ENCODE measurements at regions not wholly inside any gene's neighbourhood (a gene's known extent, or its start where the extent isn't known, plus 50 kb on each side); places are given as distances from the start of the nearest gene placed in this dataset.

DNA sequence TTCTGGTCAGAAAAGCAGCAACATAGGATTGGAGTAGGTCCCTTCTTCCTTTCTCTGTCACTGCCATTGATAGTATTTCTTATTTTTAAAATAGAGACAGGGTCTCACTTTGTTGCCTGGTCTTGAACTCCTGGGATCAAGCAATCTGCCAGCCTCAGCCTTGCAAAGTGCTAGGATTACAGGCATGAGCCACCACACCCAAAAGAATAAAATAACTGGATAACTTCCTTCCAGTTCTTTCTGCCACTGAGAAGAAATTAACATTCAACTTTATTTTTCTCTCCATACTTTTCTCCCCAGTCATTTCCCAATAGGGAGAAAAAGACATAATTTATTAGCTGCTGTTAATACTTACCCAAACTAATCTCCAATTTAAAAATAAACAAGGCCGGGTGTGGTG is 91.9 kb upstream of the MED13 start:
- H3K4me3 ChIP-seq (ENCODE audit: control insufficient read depth in 1 of 7, extremely low read depth in 1 of 7, insufficient read depth in 4 of 7, low read depth in 2 of 7, low read length in 6 of 7), result no peak overlapping the region
- H3K9me3 ChIP-seq (ENCODE audit: control extremely low read depth in 1 of 5, control insufficient read depth in 4 of 5, insufficient read depth in 2 of 5, low read depth in 1 of 5, low read length in 4 of 5), result no peaks in the 10 kb centered on the region
- ChIA-PET CTCF (interaction anchor here (1.0 kb wide), 1 partner anchor 15 kb away, joined by 3 read pairs; no protein-coding TSS in a partner anchor), POLR2A (no interaction called here)
- WGBS (ENCODE audit: insufficient coverage), result no CpG with 5 or more reads among the region's 1 CpG
- DNase-seq, result no peak
- H3K27ac ChIP-seq (ENCODE audit: insufficient read depth in 1 of 2, low read depth in 1 of 2, low read length in 2 of 2, poor library complexity in 1 of 2, severe bottlenecking in 2 of 2), result no peak overlapping the region
- no peaks in the 10 kb centered on the region for H3K27me3 ChIP-seq (replicated peaks in 2 of 5; ENCODE audit: control insufficient read depth in 4 of 5, insufficient read depth in 5 of 5, low read length in 4 of 5)
- H3K4me1 ChIP-seq (ENCODE audit: control extremely low read depth in 1 of 4, control insufficient read depth in 4 of 4, insufficient read depth in 4 of 4, low read length in 3 of 4), result no peaks in the 10 kb centered on the region
- no peaks in the 10 kb centered on the region for H3K36me3 ChIP-seq (ENCODE audit: control insufficient read depth in 4 of 4, insufficient read depth in 4 of 4, low read length in 3 of 4)

DNA sequence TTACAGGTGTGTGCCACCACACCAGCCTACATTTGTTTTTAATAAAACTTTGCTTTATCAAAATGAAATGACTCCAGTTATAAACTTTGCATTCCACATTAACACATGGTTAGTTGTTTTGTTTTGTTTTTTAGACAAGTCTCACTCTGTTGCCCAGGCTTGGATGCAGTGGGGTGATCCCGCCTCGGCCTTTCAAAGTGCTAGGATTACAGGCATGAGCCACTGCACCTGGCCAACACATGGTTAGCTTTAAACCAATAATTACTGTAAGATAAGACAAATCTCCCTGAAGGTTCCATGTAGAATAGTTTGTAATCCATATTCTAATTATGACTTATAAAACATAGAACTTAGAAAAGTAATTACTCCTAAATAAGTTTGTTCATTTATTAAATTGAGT is 89.8 kb upstream of the MED13 start:
- no peaks in the 10 kb centered on the region for H3K27me3 ChIP-seq (replicated peaks in 2 of 5; ENCODE audit: control insufficient read depth in 4 of 5, insufficient read depth in 5 of 5, low read length in 4 of 5)
- WGBS (ENCODE audit: insufficient coverage), result no CpG with 5 or more reads among the region's 2 CpGs
- no peaks in the 10 kb centered on the region for H3K9me3 ChIP-seq (ENCODE audit: control extremely low read depth in 1 of 5, control insufficient read depth in 4 of 5, insufficient read depth in 2 of 5, low read depth in 1 of 5, low read length in 4 of 5)
- no peaks in the 10 kb centered on the region for H3K4me1 ChIP-seq (ENCODE audit: control extremely low read depth in 1 of 4, control insufficient read depth in 4 of 4, insufficient read depth in 4 of 4, low read length in 3 of 4)
- H3K36me3 ChIP-seq (ENCODE audit: control insufficient read depth in 4 of 4, insufficient read depth in 4 of 4, low read length in 3 of 4), result no peaks in the 10 kb centered on the region
- POLR2A ChIA-PET, result no interaction called here
- no peak overlapping the region for H3K27ac ChIP-seq (ENCODE audit: insufficient read depth in 1 of 2, low read depth in 1 of 2, low read length in 2 of 2, poor library complexity in 1 of 2, severe bottlenecking in 2 of 2)
- no peak overlapping the region for H3K4me3 ChIP-seq (ENCODE audit: control insufficient read depth in 1 of 7, extremely low read depth in 1 of 7, insufficient read depth in 4 of 7, low read depth in 2 of 7, low read length in 6 of 7)
- CTCF ChIA-PET, result interaction anchor here (0.5 kb wide), 1 partner anchor 611 kb away, joined by 3 read pairs; no protein-coding TSS in a partner anchor
- no peak for DNase-seq

DNA sequence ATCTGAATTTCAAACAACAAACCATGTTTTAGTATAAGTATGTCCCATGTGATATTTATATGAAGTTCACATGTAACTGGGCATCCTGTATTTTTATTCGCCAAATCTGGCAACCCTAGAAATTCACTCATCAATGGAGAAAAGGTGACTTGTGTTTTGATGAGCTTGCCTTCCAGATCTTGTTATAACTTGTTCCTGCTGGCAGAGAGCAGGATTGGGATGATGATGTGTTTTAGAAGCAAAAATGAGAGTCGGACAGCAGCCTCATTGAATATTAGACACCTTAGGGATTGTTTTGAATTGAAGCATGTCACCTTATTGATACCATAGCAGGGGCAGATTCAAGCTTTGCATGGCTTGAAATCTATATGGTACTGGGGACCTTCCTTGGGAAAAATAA is 85.4 kb upstream of the MED13 start:
- no peak for DNase-seq
- ChIA-PET POLR2A (no interaction called here), CTCF (no interaction called here)
- Histone ChIP-seq H3K27ac (ENCODE audit: insufficient read depth in 1 of 2, low read depth in 1 of 2, low read length in 2 of 2, poor library complexity in 1 of 2, severe bottlenecking in 2 of 2) (no peak overlapping the region), H3K36me3 (ENCODE audit: control insufficient read depth in 4 of 4, insufficient read depth in 4 of 4, low read length in 3 of 4) (no peaks in the 10 kb centered on the region), H3K4me1 (ENCODE audit: control extremely low read depth in 1 of 4, control insufficient read depth in 4 of 4, insufficient read depth in 4 of 4, low read length in 3 of 4) (no peaks in the 10 kb centered on the region), H3K4me3 (ENCODE audit: control insufficient read depth in 1 of 7, extremely low read depth in 1 of 7, insufficient read depth in 4 of 7, low read depth in 2 of 7, low read length in 6 of 7) (no peak overlapping the region), H3K9me3 (ENCODE audit: control extremely low read depth in 1 of 5, control insufficient read depth in 4 of 5, insufficient read depth in 2 of 5, low read depth in 1 of 5, low read length in 4 of 5) (no peaks in the 10 kb centered on the region), H3K27me3 (replicated peaks in 2 of 5; ENCODE audit: control insufficient read depth in 4 of 5, insufficient read depth in 5 of 5, low read length in 4 of 5) (no peaks in the 10 kb centered on the region)
- 94% methylated on average over 2 of the region's 2 CpGs for WGBS (ENCODE audit: insufficient coverage)

DNA sequence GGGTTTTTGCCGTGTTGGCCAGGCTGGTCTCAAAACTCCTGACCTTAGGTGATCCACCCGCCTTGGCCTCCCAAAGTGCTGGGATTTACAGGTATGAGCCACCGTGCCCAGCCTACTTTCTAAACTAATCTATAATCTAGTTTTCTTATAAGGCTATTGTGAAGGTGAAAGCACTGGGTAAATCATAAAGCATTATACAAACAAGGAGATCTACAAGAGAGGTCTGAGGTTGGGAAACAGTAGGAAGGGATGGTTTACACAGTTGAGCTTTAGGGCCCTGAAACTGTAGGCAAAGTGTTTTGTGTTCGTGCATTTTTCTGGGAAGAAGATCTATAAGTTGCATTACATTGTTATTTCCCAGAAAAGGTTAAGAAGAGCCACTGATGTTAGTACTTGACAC is 84.9 kb upstream of the MED13 start:
- no peak overlapping the region for H3K27ac ChIP-seq (ENCODE audit: insufficient read depth in 1 of 2, low read depth in 1 of 2, low read length in 2 of 2, poor library complexity in 1 of 2, severe bottlenecking in 2 of 2)
- POLR2A ChIA-PET, result no interaction called here
- H3K9me3 ChIP-seq (ENCODE audit: control extremely low read depth in 1 of 5, control insufficient read depth in 4 of 5, insufficient read depth in 2 of 5, low read depth in 1 of 5, low read length in 4 of 5), result no peaks in the 10 kb centered on the region
- no peaks in the 10 kb centered on the region for H3K36me3 ChIP-seq (ENCODE audit: control insufficient read depth in 4 of 4, insufficient read depth in 4 of 4, low read length in 3 of 4)
- H3K4me1 ChIP-seq (ENCODE audit: control extremely low read depth in 1 of 4, control insufficient read depth in 4 of 4, insufficient read depth in 4 of 4, low read length in 3 of 4), result no peaks in the 10 kb centered on the region
- CTCF ChIA-PET, result no interaction called here
- H3K27me3 ChIP-seq (replicated peaks in 2 of 5; ENCODE audit: control insufficient read depth in 4 of 5, insufficient read depth in 5 of 5, low read length in 4 of 5), result no peaks in the 10 kb centered on the region
- no peak overlapping the region for H3K4me3 ChIP-seq (ENCODE audit: control insufficient read depth in 1 of 7, extremely low read depth in 1 of 7, insufficient read depth in 4 of 7, low read depth in 2 of 7, low read length in 6 of 7)
- 100% methylated on average over 2 of the region's 4 CpGs for WGBS (ENCODE audit: insufficient coverage)
- DNase-seq, result no peak

DNA sequence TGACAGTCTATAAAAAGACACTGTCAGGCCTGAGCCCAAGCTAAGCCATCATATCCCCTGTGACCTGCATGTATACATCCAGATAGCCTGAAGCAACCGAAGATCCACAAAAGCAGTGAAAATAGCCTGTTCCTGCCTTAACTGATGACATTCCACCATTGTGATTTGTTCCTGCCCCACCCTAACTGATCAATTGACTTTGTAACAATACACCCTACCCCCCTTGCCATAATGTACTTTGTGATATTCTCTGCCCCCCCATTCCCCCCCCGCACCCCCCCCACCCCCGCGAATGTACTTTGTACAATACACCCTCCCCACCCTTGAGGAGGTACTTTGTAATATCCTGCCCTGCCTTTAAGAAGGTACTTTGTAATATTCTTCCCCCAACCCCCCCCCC is 82.2 kb upstream of the MED13 start:
- 100% methylated on average over 1 of the region's 4 CpGs for WGBS (ENCODE audit: insufficient coverage)

DNA sequence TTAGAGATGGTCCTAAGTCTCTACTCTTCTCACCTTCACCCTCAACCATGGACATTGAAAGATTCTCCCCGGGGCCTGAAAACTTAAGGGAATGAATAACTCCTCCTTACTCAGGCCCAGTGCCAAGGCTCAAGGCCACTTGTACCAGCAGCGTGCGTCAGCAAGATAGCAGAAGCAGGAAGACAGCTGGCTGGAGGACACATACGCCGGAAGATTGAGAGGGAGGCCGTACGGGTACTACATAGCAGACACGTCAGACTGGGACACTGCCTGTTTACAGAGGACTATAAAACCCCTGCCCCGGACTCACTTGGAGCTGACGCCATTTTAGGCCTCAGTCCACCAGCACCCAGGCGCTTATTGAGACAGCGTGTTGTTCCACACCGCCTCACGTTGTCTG is 75.8 kb upstream of the MED13 start:
- Histone ChIP-seq H3K4me1 (ENCODE audit: control extremely low read depth in 1 of 4, control insufficient read depth in 4 of 4, insufficient read depth in 4 of 4, low read length in 3 of 4) (peaks cover 0 to 10% (median 10%) of the 10 kb centered on the region in 4 experiments), H3K27me3 (replicated peaks in 2 of 5; ENCODE audit: control insufficient read depth in 4 of 5, insufficient read depth in 5 of 5, low read length in 4 of 5) (peaks cover 0 to 36% (median 8%) of the 10 kb centered on the region in 5 experiments), H3K4me3 (ENCODE audit: control insufficient read depth in 1 of 7, extremely low read depth in 1 of 7, insufficient read depth in 4 of 7, low read depth in 2 of 7, low read length in 6 of 7) (no peak overlapping the region), H3K27ac (ENCODE audit: insufficient read depth in 1 of 2, low read depth in 1 of 2, low read length in 2 of 2, poor library complexity in 1 of 2, severe bottlenecking in 2 of 2) (no peak overlapping the region), H3K9me3 (ENCODE audit: control extremely low read depth in 1 of 5, control insufficient read depth in 4 of 5, insufficient read depth in 2 of 5, low read depth in 1 of 5, low read length in 4 of 5) (peaks cover 0 to 4% (median 0%) of the 10 kb centered on the region in 5 experiments), H3K36me3 (ENCODE audit: control insufficient read depth in 4 of 4, insufficient read depth in 4 of 4, low read length in 3 of 4) (no peaks in the 10 kb centered on the region)
- ChIA-PET CTCF (no interaction called here), POLR2A (no interaction called here)
- peak; percentile 52 to 84 (median 66) for DNase-seq
- 90% methylated on average over 14 of the region's 14 CpGs for WGBS (ENCODE audit: insufficient coverage)

More for the DNA sequence above, 82.2 kb upstream of the MED13 start:
- no peaks in the 10 kb centered on the region for H3K9me3 ChIP-seq (ENCODE audit: control extremely low read depth in 1 of 5, control insufficient read depth in 4 of 5, insufficient read depth in 2 of 5, low read depth in 1 of 5, low read length in 4 of 5)
- H3K27ac ChIP-seq (ENCODE audit: insufficient read depth in 1 of 2, low read depth in 1 of 2, low read length in 2 of 2, poor library complexity in 1 of 2, severe bottlenecking in 2 of 2), result no peak overlapping the region
- no peaks in the 10 kb centered on the region for H3K4me1 ChIP-seq (ENCODE audit: control extremely low read depth in 1 of 4, control insufficient read depth in 4 of 4, insufficient read depth in 4 of 4, low read length in 3 of 4)
- H3K27me3 ChIP-seq (replicated peaks in 2 of 5; ENCODE audit: control insufficient read depth in 4 of 5, insufficient read depth in 5 of 5, low read length in 4 of 5), result no peaks in the 10 kb centered on the region
- ChIA-PET POLR2A (no interaction called here), CTCF (no interaction called here)
- DNase-seq, result no peak
- H3K4me3 ChIP-seq (ENCODE audit: control insufficient read depth in 1 of 7, extremely low read depth in 1 of 7, insufficient read depth in 4 of 7, low read depth in 2 of 7, low read length in 6 of 7), result no peak overlapping the region
- H3K36me3 ChIP-seq (ENCODE audit: control insufficient read depth in 4 of 4, insufficient read depth in 4 of 4, low read length in 3 of 4), result no peaks in the 10 kb centered on the region

DNA sequence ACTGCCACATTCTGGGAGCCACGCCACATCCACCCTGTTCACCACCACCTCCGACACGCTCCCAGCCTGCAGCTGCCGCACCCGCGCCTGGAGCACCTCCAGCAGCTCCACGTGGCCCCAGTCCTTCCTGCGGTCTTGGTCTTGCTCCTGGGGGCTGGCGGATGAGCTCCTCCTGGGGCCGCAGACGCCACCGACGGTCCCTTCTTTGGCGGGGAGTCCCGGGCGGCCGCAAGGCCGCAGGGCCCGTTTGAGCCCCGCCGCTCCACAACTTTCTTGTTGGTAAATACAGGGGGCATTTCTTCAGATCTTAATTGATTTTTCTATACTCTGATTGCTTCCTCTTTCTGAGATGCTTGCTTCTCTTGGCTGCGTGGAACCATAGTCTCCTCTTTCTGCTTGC is 75.3 kb upstream of the MED13 start:
- Histone ChIP-seq H3K27ac (ENCODE audit: insufficient read depth in 1 of 2, low read depth in 1 of 2, low read length in 2 of 2, poor library complexity in 1 of 2, severe bottlenecking in 2 of 2) (no peak overlapping the region), H3K4me1 (ENCODE audit: control extremely low read depth in 1 of 4, control insufficient read depth in 4 of 4, insufficient read depth in 4 of 4, low read length in 3 of 4) (peaks cover 0 to 10% (median 10%) of the 10 kb centered on the region in 4 experiments), H3K27me3 (replicated peaks in 2 of 5; ENCODE audit: control insufficient read depth in 4 of 5, insufficient read depth in 5 of 5, low read length in 4 of 5) (peaks cover 0 to 39% (median 12%) of the 10 kb centered on the region in 5 experiments), H3K36me3 (ENCODE audit: control insufficient read depth in 4 of 4, insufficient read depth in 4 of 4, low read length in 3 of 4) (no peaks in the 10 kb centered on the region), H3K9me3 (ENCODE audit: control extremely low read depth in 1 of 5, control insufficient read depth in 4 of 5, insufficient read depth in 2 of 5, low read depth in 1 of 5, low read length in 4 of 5) (peaks cover 0 to 4% (median 0%) of the 10 kb centered on the region in 5 experiments), H3K4me3 (ENCODE audit: control insufficient read depth in 1 of 7, extremely low read depth in 1 of 7, insufficient read depth in 4 of 7, low read depth in 2 of 7, low read length in 6 of 7) (no peak overlapping the region)
- ChIA-PET CTCF (no interaction called here), POLR2A (no interaction called here)
- WGBS (ENCODE audit: insufficient coverage), result 89% methylated on average over 20 of the region's 22 CpGs
- no peak for DNase-seq
